Keratinocyte (primary cell): ENCODE measurements at regions not wholly inside any gene's neighbourhood (a gene's known extent, or its start where the extent isn't known, plus 50 kb on each side); places are given as distances from the start of the nearest gene placed in this dataset.
"Not testable (repeated sequence)": the region's sequence is repeated elsewhere in the genome, so short reads cannot be mapped to it uniquely, and the experiment has no call there.

ENCODE experiments used
- DNase-seq: peaks from one replicate; pipeline ENCODE4 v3.0.0-alpha.2; 2011; ENCODE audit warnings: low read depth, missing footprints, low spot score
- FAIRE-seq: peaks from 2 replicates; lab custom pipeline; 2011; peaks lifted over from hg19 to GRCh38; lab: Jason Lieb, UNC
- H2AFZ ChIP-seq: 2 replicates; pipeline ENCODE4 v1.6.0; 2012; ENCODE audit warnings: low read length, control low read depth, inconsistent platforms; ENCODE audit not compliant: control insufficient read depth
- H3K27ac ChIP-seq: 2 replicates; pipeline ENCODE4 v1.5.1; 2011; ENCODE audit warnings: low read length; ENCODE audit not compliant: control insufficient read depth, insufficient read depth
- H3K27me3 ChIP-seq: 3 replicates; pipeline ENCODE4 v1.6.0; 2011; ENCODE audit warnings: low read length; ENCODE audit not compliant: control insufficient read depth, insufficient read depth; ENCODE audit errors: extremely low read depth
- H3K36me3 ChIP-seq, 2 experiments: 2 replicates in 1 of 2; 3 replicates in 1 of 2; pipeline ENCODE4 v1.5.1; 2011; ENCODE audit warnings: low read length in 2 of 2, mild to moderate bottlenecking in 1 of 2; ENCODE audit not compliant: control insufficient read depth in 2 of 2, insufficient read depth in 2 of 2; ENCODE audit errors: extremely low read depth in 1 of 2
- H3K4me1 ChIP-seq: 3 replicates; pipeline ENCODE4 v1.5.1; 2011; ENCODE audit warnings: low read length; ENCODE audit not compliant: control insufficient read depth, insufficient read depth; ENCODE audit errors: extremely low read depth
- H3K4me2 ChIP-seq: 3 replicates; pipeline ENCODE4 v1.6.0; 2011; ENCODE audit warnings: low read depth, low read length; ENCODE audit not compliant: control insufficient read depth, insufficient read depth; ENCODE audit errors: extremely low read depth
- H3K4me3 ChIP-seq, 3 experiments: fragments of 200-600 bp in 1 of 3; sonication (generic) in 1 of 3; 2 replicates in 2 of 3; 3 replicates in 1 of 3; pipeline ENCODE4 v1.5.1; 2011 to 2016; ENCODE audit warnings: low read length in 3 of 3, mild to moderate bottlenecking in 3 of 3, control low read depth in 2 of 3, inconsistent platforms in 1 of 3, low read depth in 1 of 3, mixed read lengths in 1 of 3, mixed run types in 1 of 3, moderate library complexity in 1 of 3; ENCODE audit not compliant: control insufficient read depth in 2 of 3, insufficient read depth in 2 of 3; ENCODE audit errors: extremely low read depth in 1 of 3
- H3K79me2 ChIP-seq: 2 replicates; pipeline ENCODE4 v1.6.0; 2012; ENCODE audit warnings: low read length; ENCODE audit not compliant: control insufficient read depth, insufficient read depth
- H3K9ac ChIP-seq: 3 replicates; pipeline ENCODE4 v1.6.0; 2011; ENCODE audit warnings: low read length; ENCODE audit not compliant: control insufficient read depth, insufficient read depth; ENCODE audit errors: extremely low read depth
- H3K9me1 ChIP-seq: 3 replicates; pipeline ENCODE4 v1.6.0; 2011; ENCODE audit warnings: low read length; ENCODE audit not compliant: control insufficient read depth, insufficient read depth; ENCODE audit errors: extremely low read depth
- H3K9me3 ChIP-seq: 2 replicates; pipeline ENCODE4 v1.5.1; 2012; ENCODE audit warnings: low read depth, low read length; ENCODE audit not compliant: control insufficient read depth
- H4K20me1 ChIP-seq: 3 replicates; pipeline ENCODE4 v1.6.0; 2011; ENCODE audit warnings: low read length; ENCODE audit not compliant: control insufficient read depth, insufficient read depth; ENCODE audit errors: extremely low read depth
- dilution Hi-C: fragments of 300-500 bp; cut with MboI; formaldehyde crosslinking; loops from one replicate; pipeline ENCODE4 v1.7.0; 2020; ENCODE audit warnings: low sequenced_read_pairs; ENCODE audit not compliant: extremely low pct_ligation_motif_present

DNA sequence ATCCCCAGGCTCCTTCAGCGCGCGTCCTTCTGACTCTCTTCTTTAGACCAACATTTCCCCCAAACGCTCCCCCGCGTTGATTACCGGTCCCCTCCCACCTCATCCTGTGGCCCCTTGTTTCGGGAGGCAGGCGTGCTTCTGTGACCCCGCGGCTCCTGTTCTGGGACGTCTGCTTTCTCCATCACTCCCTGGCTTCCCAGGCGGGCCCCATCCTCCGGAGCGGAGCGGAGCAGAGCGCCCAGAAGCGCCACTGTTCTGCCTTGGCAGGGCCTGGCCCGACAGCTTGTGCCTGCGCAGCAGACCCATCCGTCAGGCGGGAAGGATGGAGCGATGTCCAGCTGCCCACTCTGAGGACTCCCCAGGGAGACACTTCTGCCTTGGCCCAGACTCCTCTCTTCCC is 1689.8 kb upstream of the DEFB115 start:
- dilution Hi-C loops, FAIRE-seq, H3K4me2 ChIP-seq: not testable (repeated sequence)

DNA sequence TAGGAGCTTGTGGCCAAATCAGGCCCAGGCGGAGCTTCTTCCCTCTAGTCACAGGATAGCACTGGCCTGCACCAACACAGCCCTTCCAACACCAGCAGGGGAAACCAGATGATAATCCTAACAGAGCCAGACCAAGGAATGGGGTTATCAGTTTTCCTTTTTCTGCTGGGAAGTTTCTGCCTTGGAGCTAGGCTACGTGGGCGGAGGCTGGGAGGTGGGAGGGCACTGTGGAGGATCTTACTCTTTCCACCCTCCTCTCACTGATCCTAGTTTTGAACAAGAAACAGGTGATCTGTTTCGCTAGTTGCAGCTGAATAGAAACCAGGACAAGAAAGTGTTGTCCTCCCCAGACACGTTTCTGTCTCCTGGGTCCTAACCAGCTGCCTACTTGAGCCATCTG is 1687.3 kb upstream of the DEFB115 start:
- H3K9me3 ChIP-seq, H3K79me2 ChIP-seq, H3K36me3 ChIP-seq, DNase-seq, H3K9me1 ChIP-seq, H3K4me1 ChIP-seq, dilution Hi-C loops, H3K4me3 ChIP-seq, H3K27ac ChIP-seq, H4K20me1 ChIP-seq, H3K9ac ChIP-seq, H3K27me3 ChIP-seq, H2AFZ ChIP-seq, FAIRE-seq, H3K4me2 ChIP-seq: not testable (repeated sequence)

More for the DNA sequence above, 1689.8 kb upstream of the DEFB115 start:
- H3K4me3 ChIP-seq, H3K36me3 ChIP-seq, H3K9ac ChIP-seq, H3K79me2 ChIP-seq, H3K27me3 ChIP-seq, DNase-seq, H2AFZ ChIP-seq, H3K27ac ChIP-seq, H3K4me1 ChIP-seq, H3K9me1 ChIP-seq, H3K9me3 ChIP-seq, H4K20me1 ChIP-seq: not testable (repeated sequence)

DNA sequence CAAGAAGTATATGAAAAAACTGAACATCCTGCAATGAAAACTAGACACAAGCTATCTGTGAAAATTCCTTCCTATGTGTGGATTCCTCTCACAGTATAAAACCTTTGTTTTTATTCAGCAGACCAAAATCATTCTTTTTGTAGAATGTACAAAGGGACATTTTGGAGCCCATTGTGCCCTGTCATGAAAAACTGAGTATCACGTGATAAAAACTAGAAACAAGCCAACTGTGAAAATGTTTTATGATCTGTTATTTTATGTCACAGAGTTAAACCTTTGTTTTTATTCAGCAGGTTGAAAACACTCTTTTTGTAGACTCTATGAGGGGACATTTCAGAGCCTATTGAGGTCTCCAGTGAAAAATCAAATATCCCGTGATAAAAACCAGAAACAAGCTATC is 1667.9 kb upstream of the DEFB115 start:
- H3K9me3 ChIP-seq, H4K20me1 ChIP-seq, H3K79me2 ChIP-seq, H3K27me3 ChIP-seq, FAIRE-seq, H3K9ac ChIP-seq, H3K4me2 ChIP-seq, H3K9me1 ChIP-seq, H2AFZ ChIP-seq, H3K4me1 ChIP-seq, H3K4me3 ChIP-seq, dilution Hi-C loops, H3K27ac ChIP-seq, H3K36me3 ChIP-seq, DNase-seq: not testable (repeated sequence)

DNA sequence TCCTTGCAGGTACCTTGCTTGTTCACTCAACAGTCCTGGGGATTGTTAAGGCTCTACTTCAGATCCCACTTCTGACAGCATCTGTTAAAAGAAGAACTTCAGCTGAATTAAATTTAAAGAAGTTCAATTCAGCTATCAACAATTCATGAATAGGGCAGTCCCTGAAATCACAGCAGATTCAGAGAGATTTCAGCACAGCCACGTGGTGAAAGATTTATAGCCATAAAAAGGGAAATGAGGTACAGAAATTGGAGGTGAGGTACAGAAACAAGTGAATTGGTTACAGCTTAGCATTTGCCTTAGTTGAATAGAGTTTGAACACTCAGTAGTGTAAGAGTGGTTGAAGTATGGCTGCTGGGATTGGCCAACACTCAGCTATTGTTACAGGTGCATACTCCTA is 1653.3 kb upstream of the DEFB115 start:
- FAIRE-seq, H3K4me2 ChIP-seq, H3K27ac ChIP-seq, DNase-seq, H3K4me1 ChIP-seq, dilution Hi-C loops, H3K79me2 ChIP-seq, H3K27me3 ChIP-seq, H3K36me3 ChIP-seq, H3K9ac ChIP-seq, H2AFZ ChIP-seq, H3K9me3 ChIP-seq, H4K20me1 ChIP-seq, H3K9me1 ChIP-seq, H3K4me3 ChIP-seq: not testable (repeated sequence)

DNA sequence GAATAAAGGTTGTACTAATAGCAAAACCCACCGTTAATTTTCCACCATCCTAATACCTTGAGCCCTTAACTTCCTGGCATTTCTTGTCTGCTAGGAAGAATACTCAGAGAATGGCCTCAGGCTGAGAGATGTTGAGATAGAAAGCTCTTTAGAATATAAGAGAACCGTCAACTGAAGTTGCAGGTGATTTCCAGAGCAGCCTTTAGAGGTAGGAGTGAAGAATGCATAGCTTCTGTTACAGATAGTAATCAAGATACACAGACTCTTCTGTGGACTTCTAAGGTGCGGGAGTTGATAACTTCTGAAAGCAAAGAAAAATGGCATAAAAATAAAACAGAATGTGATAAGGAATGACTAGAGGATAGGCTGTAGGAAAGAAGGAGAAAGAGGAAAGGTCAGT is 1651.3 kb upstream of the DEFB115 start:
- H3K4me1 ChIP-seq, H4K20me1 ChIP-seq, H3K9me1 ChIP-seq, H3K9me3 ChIP-seq, H3K9ac ChIP-seq, H3K27me3 ChIP-seq, dilution Hi-C loops, H3K79me2 ChIP-seq, H3K4me3 ChIP-seq, H2AFZ ChIP-seq, H3K36me3 ChIP-seq, H3K27ac ChIP-seq, FAIRE-seq, DNase-seq, H3K4me2 ChIP-seq: not testable (repeated sequence)
